ENCODE measurements at regions not wholly inside any gene's neighbourhood (a gene's known extent, or its start where the extent isn't known, plus 50 kb on each side); places are given as distances from the start of the nearest gene placed in this dataset.
"Not testable (repeated sequence)": the region's sequence is repeated elsewhere in the genome, so short reads cannot be mapped to it uniquely, and the experiment has no call there.

DNA sequence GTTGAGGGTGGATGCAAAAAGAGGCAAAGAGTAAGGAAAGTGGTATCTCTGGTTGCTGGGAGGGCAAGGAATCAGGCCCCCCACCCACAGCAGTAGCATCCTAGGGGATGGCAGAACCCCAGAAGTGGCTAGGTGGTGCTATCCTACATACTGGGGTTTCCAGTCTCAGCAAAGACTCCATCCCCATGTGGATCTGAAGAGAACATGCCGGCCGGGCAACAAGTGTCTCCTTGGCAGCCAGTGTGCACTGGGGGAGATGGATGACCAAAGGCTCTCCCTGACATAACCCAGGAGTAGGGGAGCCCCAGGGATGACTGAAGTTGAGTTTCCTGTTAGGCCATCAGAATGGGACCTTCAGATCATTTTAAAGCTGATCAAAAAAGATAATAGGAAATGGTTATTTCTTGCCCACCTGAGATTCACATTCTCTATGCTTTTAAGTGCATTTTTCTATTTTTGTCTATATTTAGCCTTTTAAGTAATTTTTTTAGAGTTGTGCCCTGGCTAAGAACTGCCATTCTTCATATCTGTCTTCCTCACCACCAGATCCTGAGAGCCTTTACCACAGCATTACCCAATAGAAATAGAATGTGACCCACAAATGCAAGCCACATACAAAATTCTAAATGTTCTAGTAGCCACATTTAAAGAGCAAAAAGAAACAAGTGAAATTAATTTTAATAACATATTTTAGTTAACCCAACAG lies 78.7 kb upstream of the SMIM23 start:
- Mint-ChIP-seq H3K4me1 (no peaks in the 10 kb centered on the region), H3K27ac (no peak overlapping the region), H3K27me3 (peaks cover 15% of the 10 kb centered on the region)

DNA sequence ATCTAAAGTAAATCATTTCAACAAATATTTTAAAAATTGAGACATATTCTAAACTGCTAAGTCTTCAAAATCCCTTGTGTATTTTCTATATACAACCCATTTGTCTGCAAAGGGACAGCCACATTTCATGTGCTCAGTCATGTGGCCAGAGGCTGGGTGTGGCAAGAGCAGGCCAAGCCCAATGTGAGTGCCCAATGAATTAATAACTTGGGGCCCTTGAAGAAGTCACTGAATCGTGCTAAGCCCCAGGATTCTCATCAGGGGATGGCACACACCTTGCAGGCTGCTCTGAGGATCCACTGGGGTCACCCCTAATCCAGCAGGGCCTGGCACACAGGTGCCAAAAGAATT lies 78.2 kb upstream of the SMIM23 start:
- no peaks in the 10 kb centered on the region for H3K36me3 Mint-ChIP-seq (ENCODE audit: low read depth)
- H3K27me3 Mint-ChIP-seq: peaks cover 18% of the 10 kb centered on the region
- H3K4me1 Mint-ChIP-seq: no peaks in the 10 kb centered on the region
- no peaks in the 10 kb centered on the region for H3K9me3 Mint-ChIP-seq
- H3K4me3 Mint-ChIP-seq: no peak overlapping the region
- ATAC-seq (replicated peaks): no peak
- no peak overlapping the region for H3K27ac Mint-ChIP-seq

More for the DNA sequence above, 78.7 kb upstream of the SMIM23 start:
- H3K9me3 Mint-ChIP-seq: no peaks in the 10 kb centered on the region
- ATAC-seq (replicated peaks): no peak
- no peaks in the 10 kb centered on the region for H3K36me3 Mint-ChIP-seq (ENCODE audit: low read depth)
- H3K4me3 Mint-ChIP-seq: no peak overlapping the region

DNA sequence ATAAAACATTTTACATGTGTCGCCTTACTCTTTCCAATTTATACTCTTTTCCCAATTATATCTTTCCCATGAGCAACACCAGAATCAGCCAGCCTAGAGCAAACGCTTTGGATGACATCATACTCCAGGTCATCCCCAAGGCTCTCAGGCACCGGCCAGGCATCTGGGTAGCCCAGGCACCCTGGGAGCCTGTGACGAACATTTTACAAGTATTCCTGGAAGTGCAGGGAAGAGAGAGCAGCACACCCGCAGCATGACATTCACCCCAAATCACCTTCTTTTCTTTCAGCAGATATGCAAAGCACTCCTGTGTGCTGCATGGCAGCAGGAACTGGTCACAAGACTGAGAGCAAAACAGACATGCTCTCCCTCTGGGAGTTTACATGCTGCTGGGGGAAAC lies 75.7 kb upstream of the SMIM23 start:
- Mint-ChIP-seq H3K27me3 (peaks cover 8% of the 10 kb centered on the region), H3K4me1 (no peaks in the 10 kb centered on the region)

DNA sequence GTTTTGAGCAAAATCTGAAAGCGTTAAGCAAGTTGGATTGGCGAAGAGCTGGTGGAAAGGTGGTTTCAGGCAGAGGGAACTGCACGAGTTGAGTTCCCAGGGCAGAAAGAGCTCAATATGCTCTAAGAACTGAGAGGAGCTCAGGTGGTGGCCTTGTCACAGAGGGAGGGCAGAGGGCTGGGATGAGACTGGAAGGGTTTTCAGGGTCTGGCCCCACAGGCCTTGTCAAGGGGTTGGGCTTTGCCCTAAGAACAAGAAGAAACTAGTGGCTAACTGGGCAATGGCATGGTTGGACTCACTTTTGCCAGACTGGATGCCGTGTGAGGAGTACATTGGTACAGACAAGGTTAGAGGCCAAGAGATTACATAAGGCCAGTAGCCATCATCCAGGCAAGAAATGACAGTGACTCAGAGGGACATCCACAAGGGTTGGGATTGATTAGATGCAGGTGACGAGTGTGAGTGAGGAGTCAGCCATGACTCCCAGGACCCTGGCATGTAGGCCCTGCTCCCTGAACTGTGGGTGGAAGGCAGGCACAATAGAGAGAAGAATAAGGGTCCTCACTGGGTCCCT lies 75.1 kb upstream of the SMIM23 start:
- ATAC-seq (replicated peaks): no peak
- Mint-ChIP-seq H3K4me3 (no peak overlapping the region), H3K27me3 (peaks cover 6% of the 10 kb centered on the region), H3K4me1 (no peaks in the 10 kb centered on the region), H3K36me3 (ENCODE audit: low read depth) (no peaks in the 10 kb centered on the region), H3K9me3 (no peaks in the 10 kb centered on the region), H3K27ac (no peak overlapping the region)

More for the DNA sequence above, 75.7 kb upstream of the SMIM23 start:
- no peak overlapping the region for H3K27ac Mint-ChIP-seq
- H3K9me3 Mint-ChIP-seq: no peaks in the 10 kb centered on the region
- ATAC-seq (replicated peaks): no peak
- H3K36me3 Mint-ChIP-seq (ENCODE audit: low read depth): no peaks in the 10 kb centered on the region
- H3K4me3 Mint-ChIP-seq: no peak overlapping the region

DNA sequence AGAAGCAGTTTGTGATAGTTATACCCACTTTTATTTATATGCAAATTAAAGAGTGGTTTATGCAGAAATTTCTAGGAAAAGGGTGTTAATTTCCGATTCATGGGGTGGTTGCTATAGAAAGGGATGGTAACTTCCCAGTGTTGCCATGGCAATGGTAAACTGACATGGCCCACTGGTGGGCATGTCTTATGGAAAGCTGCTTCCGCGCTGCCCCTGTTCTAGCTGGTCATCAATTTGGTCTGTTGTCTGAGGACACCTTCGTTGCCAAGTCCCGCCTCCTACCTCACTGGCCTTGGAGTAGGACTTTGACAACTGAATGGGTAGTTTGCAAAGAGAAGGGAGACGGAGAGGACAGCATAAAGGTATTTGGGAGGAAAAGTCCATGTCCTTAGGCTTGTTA lies 74.0 kb upstream of the SMIM23 start:
- Mint-ChIP-seq H3K36me3 (ENCODE audit: low read depth) (no peaks in the 10 kb centered on the region), H3K4me1 (no peaks in the 10 kb centered on the region), H3K27me3 (peaks cover 3% of the 10 kb centered on the region), H3K27ac (no peak overlapping the region), H3K4me3 (no peak overlapping the region), H3K9me3 (no peaks in the 10 kb centered on the region)
- ATAC-seq (replicated peaks): no peak

DNA sequence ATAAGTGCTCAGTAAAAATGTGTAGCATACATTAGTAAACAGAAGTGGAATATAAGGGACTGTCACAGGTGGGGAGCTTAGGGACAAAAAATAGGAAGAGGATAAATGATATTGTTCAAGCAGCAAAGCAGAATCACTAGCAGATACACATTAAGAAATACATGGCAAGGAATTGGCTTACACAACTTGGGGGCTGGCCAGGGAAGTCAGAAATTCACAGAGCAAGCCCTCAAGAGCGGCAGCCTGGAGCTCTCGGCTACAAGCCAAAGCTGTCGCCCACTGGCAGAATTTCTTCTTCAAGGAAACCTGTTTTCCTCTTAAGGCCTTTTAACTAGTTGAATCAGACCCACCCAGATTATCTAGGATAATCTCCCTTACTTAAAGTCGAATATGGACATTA lies 73.0 kb upstream of the SMIM23 start:
- H3K4me1 Mint-ChIP-seq: no peaks in the 10 kb centered on the region
- no peak overlapping the region for H3K27ac Mint-ChIP-seq
- H3K27me3 Mint-ChIP-seq: peaks cover 3% of the 10 kb centered on the region
- H3K4me3 Mint-ChIP-seq: no peak overlapping the region
- no peak for ATAC-seq (replicated peaks)
- H3K9me3 Mint-ChIP-seq: no peaks in the 10 kb centered on the region
- H3K36me3 Mint-ChIP-seq (ENCODE audit: low read depth): no peaks in the 10 kb centered on the region

DNA sequence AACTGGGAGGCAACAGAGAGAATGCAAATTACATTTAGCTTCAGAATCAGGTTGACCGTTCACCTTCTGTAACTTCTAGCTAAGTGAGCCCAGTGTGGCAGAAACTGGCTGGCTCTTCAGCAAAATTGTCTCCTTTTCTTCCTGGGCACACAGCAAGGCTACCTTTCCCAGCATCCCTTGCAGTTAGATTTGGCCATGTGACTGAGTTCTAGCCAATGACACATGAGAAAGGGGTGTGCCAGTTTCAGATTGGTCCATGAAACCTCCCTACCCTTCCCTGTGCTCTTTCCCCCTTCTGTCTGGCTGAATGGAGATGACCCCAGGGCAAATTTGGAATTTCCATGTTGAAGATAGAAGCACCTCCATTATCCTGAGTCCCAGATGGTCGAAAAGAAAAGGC lies 72.5 kb upstream of the SMIM23 start:
- Mint-ChIP-seq H3K27me3 (peaks cover 6% of the 10 kb centered on the region), H3K4me3 (no peak overlapping the region), H3K9me3 (no peaks in the 10 kb centered on the region), H3K27ac (no peak overlapping the region), H3K4me1 (no peaks in the 10 kb centered on the region), H3K36me3 (ENCODE audit: low read depth) (no peaks in the 10 kb centered on the region)
- ATAC-seq (replicated peaks): no peak

DNA sequence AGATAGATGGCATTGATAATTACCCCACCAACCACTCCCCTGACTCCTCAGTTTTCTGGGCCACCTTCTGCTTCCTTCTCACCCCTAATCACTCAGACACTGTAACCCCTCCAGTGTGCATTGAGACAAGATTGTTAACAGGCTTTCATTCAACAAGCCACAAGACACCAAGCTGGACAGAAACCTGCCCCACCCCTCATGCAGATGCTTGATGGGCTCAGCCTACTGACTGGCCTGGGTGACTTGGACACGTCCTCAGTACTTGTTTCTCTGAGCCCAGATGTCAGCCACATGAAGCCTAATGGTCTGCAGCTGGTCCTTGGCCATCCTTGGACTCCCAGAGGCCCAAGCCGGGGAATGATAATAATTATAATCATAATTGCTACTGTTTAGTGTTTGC lies 71.4 kb upstream of the SMIM23 start:
- H3K9me3 Mint-ChIP-seq: no peaks in the 10 kb centered on the region
- no peak overlapping the region for H3K27ac Mint-ChIP-seq
- ATAC-seq (replicated peaks): no peak
- peaks cover 7% of the 10 kb centered on the region for H3K27me3 Mint-ChIP-seq
- H3K4me3 Mint-ChIP-seq: no peak overlapping the region
- no peaks in the 10 kb centered on the region for H3K4me1 Mint-ChIP-seq
- no peaks in the 10 kb centered on the region for H3K36me3 Mint-ChIP-seq (ENCODE audit: low read depth)

DNA sequence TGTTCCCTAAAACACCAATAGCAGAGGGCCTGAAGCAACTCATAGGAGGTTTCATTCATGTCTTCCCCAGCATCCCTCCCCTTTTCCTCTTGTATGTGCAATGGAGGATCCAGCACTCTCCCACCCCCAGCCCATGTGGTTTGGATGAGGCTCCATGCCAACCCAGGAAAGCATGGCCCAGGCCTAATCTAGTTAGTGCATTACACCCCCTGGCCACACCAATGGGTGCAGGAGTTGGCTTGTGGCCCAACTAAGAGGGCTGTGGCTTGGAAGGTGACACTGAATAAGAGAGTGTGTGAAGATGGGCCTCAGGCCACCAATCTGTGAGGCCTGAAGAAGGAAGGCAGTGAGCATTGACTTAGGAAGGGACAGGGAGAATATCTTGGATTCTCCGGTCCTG lies 70.8 kb upstream of the SMIM23 start:
- Mint-ChIP-seq H3K4me1 (no peaks in the 10 kb centered on the region), H3K4me3 (no peak overlapping the region), H3K36me3 (ENCODE audit: low read depth) (no peaks in the 10 kb centered on the region), H3K27ac (no peak overlapping the region), H3K9me3 (no peaks in the 10 kb centered on the region), H3K27me3 (peaks cover 9% of the 10 kb centered on the region)
- ATAC-seq (replicated peaks): no peak

DNA sequence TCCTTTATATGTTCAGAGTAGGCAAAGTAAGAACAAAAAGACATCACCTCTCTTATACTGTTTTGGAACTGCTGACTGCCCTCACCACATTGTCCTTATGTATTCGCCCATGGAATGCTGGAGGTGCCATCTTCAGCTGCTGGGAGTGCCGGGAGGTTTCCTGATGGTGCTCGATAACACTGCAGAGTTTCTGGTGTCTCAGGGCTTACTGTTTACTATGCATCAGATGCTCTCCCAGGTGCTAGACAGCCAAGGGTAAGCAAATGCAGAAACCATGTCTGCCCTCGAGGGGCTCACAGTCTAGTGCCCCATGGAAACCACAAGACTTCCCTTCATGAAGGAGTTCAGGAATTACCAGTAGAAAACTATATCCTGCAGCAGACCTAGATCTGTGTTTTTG lies 70.1 kb upstream of the SMIM23 start:
- Mint-ChIP-seq H3K27me3 (peaks cover 16% of the 10 kb centered on the region), H3K9me3 (no peaks in the 10 kb centered on the region), H3K27ac (no peak overlapping the region), H3K4me1 (no peaks in the 10 kb centered on the region), H3K4me3 (no peak overlapping the region), H3K36me3 (ENCODE audit: low read depth) (no peaks in the 10 kb centered on the region)
- ATAC-seq (replicated peaks): no peak

DNA sequence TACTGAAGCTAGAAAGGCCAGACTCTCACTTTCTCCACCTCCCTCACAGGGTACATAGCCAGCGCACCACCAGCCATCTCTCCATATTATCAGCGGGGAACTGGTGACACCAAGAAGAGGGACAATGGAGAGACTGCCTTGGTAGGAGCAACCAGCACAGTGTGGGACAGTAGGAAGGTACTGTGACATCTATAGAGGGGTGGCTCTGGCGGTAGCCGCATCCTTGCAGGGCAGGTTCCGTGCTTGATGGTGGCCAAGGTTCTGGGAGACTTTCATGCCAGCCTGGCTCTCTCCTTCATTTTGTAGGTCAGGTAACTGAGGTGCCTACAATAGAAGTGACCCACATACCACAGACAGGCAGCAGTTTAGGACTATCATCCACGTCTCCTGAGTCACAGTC lies 65.5 kb upstream of the SMIM23 start:
- Mint-ChIP-seq H3K36me3 (ENCODE audit: low read depth) (no peaks in the 10 kb centered on the region), H3K4me1 (no peaks in the 10 kb centered on the region), H3K9me3 (no peaks in the 10 kb centered on the region), H3K4me3 (no peak overlapping the region), H3K27me3 (peaks cover 23% of the 10 kb centered on the region), H3K27ac (no peak overlapping the region)
- ATAC-seq (replicated peaks): no peak

DNA sequence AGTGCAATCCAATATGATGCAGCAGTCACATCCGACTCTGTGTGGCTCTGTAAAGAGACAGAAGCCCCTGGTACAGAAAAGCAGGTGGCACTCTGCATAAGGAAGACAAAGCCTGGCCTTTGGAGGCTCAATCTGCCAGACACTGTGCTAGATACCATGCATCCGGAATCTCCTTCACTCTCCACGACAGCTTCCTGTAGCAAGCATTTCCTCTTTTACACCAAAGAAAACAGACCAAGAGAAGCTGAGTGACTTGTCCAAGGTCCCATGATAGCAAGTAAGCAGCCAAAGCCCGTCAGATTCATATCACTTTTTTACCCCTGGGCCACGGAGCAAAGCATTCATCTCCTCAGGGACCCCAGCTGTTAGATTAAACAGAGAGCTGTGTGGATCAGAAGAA lies 64.2 kb upstream of the SMIM23 start:
- Mint-ChIP-seq H3K4me1 (no peaks in the 10 kb centered on the region), H3K27me3 (peaks cover 36% of the 10 kb centered on the region)
- no peak for ATAC-seq (replicated peaks)

DNA sequence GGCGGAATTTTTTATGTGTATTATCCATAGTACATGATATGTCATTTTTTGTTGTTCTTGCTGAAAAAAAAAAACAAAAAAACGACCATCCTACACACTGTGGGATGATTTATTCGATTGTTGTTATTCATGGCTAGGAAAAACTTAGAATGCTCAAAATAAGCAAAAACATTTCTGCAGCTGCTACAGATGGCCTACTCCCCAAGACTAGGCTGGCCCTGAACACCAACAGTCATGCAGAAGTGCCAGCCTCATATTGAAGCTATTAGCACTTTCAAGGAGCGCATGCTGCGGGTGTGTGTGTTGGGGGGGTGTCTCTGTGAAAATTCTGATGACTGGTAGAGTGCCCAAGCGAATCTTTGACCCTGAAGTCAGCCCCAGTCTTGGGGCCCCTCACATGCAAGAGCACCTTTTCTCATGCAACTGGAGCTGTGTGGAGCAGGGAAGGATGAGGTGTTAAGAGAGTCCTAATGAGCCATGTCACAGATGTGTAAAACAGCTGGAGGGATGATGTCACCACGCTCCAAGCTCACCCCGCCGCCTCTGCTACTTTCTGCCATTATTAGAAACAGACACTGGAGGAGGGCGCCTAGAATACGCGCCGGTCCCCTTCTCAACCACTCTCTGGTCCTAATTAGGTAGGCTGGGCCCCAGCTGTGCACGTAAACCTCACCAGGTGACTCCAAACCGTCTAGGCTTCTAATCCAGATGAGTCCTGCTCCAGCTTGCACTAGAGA lies 61.0 kb upstream of the SMIM23 start:
- no peaks in the 10 kb centered on the region for H3K36me3 Mint-ChIP-seq (ENCODE audit: low read depth)
- H3K27ac Mint-ChIP-seq: no peak overlapping the region
- peaks cover 43% of the 10 kb centered on the region for H3K27me3 Mint-ChIP-seq
- peaks cover 15% of the 10 kb centered on the region for H3K9me3 Mint-ChIP-seq
- no peaks in the 10 kb centered on the region for H3K4me1 Mint-ChIP-seq
- no peak overlapping the region for H3K4me3 Mint-ChIP-seq
- no peak for ATAC-seq (replicated peaks)

More for the DNA sequence above, 64.2 kb upstream of the SMIM23 start:
- H3K27ac Mint-ChIP-seq: no peak overlapping the region
- H3K36me3 Mint-ChIP-seq (ENCODE audit: low read depth): no peaks in the 10 kb centered on the region
- H3K4me3 Mint-ChIP-seq: no peak overlapping the region
- H3K9me3 Mint-ChIP-seq: peaks cover 7% of the 10 kb centered on the region

DNA sequence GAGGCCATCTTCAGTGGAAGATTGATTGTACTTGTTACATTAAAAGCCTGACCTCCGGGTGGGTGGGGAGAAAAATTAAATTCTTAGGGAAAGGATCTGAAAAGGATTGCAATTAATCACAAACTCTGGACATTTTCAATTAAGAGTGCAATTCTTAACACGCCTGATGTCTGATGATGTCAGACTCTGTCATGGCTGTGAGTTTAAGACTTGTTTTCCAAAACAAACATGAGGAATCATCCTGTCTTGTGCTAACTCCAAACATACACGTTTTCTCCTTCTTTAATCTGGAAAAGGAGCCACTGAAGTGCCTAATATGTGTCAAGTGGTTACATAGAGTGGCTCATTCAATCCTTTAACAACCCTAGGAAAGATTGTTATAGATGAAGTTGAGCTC lies 60.4 kb upstream of the SMIM23 start:
- no peaks in the 10 kb centered on the region for H3K36me3 Mint-ChIP-seq (ENCODE audit: low read depth)
- H3K27ac Mint-ChIP-seq: no peak overlapping the region
- no peak for ATAC-seq (replicated peaks)
- no peak overlapping the region for H3K4me3 Mint-ChIP-seq
- H3K9me3 Mint-ChIP-seq: peaks cover 15% of the 10 kb centered on the region
- peaks cover 38% of the 10 kb centered on the region for H3K27me3 Mint-ChIP-seq
- H3K4me1 Mint-ChIP-seq: no peaks in the 10 kb centered on the region

DNA sequence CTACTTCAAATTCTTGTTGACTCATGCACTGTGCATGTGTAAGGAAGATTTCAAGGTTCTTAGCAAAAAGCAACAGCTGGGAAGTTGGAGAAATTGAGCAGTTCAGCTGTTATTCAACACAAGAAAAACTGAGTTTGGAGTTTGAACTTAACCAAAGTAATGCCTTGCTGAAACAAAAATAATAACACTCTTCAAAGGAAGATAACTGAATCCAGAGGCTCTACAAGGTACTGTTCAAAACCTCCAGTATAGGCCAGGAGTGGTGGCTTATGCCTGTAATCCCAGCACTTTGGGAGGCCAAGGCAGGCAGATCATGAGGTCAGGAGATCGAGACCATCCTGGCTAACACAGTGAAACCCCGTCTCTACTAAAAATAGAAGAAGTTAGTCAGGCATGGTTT lies 58.8 kb upstream of the SMIM23 start:
- not testable (repeated sequence) for H3K27ac Mint-ChIP-seq; H3K36me3 Mint-ChIP-seq (ENCODE audit: low read depth); H3K4me3 Mint-ChIP-seq; ATAC-seq (replicated peaks); H3K4me1 Mint-ChIP-seq
- peaks cover 32% of the 10 kb centered on the region for H3K27me3 Mint-ChIP-seq
- peaks cover 15% of the 10 kb centered on the region for H3K9me3 Mint-ChIP-seq

Data from activated T-helper 17 cell treated with anti-CD3 and anti-CD28 coated beads, Interleukin-2, amount 50 U/mL, for 72 hours (primary cell).